Ectodermal cell (in vitro differentiated cells): ENCODE measurements at regions not wholly inside any gene's neighbourhood (a gene's known extent, or its start where the extent isn't known, plus 50 kb on each side); places are given as distances from the start of the nearest gene placed in this dataset.

Source experiments
- H3K27ac ChIP-seq: 2 replicates; pipeline ENCODE4 v1.7.0; 2013; ENCODE audit warnings: mild to moderate bottlenecking, low read depth, low read length; ENCODE audit not compliant: insufficient read depth, poor library complexity, severe bottlenecking
- H3K27me3 ChIP-seq: 2 replicates; pipeline ENCODE4 v1.7.0; 2013; ENCODE audit warnings: mild to moderate bottlenecking, low read length; ENCODE audit not compliant: insufficient read depth, control insufficient read depth, poor library complexity, severe bottlenecking
- H3K36me3 ChIP-seq: one replicate; pipeline ENCODE4 v1.7.0; 2013; ENCODE audit warnings: low read length; ENCODE audit not compliant: control insufficient read depth, insufficient read depth
- H3K4me1 ChIP-seq: one replicate; pipeline ENCODE4 v1.7.0; 2013; ENCODE audit warnings: low read length; ENCODE audit not compliant: control insufficient read depth, insufficient read depth
- H3K4me3 ChIP-seq: 2 replicates; pipeline ENCODE4 v1.7.0; 2013; ENCODE audit warnings: low read depth, low read length, control low read depth; ENCODE audit not compliant: insufficient read depth
- H3K9me3 ChIP-seq: 2 replicates; pipeline ENCODE4 v1.7.0; 2013; ENCODE audit warnings: mild to moderate bottlenecking, low read length, moderate library complexity; ENCODE audit not compliant: control insufficient read depth
- WGBS, 2 experiments: methylation state at CpG; one replicate each; pipeline ENCODE4 v1.1.7; 2013; ENCODE audit warnings: missing lambda C conversion rate in 2 of 2; 5-methylcytosine and 5-hydroxymethylcytosine counted together

GRCh38 chr4:13233755-13234154 is 250.4 kb downstream of the RAB28 start:
- H3K36me3 ChIP-seq = no peaks in the 10 kb centered on the region
- no peaks in the 10 kb centered on the region for H3K4me1 ChIP-seq
- no peaks in the 10 kb centered on the region for H3K9me3 ChIP-seq
- no peak overlapping the region for H3K27ac ChIP-seq
- H3K27me3 ChIP-seq = no peaks in the 10 kb centered on the region
- WGBS, 2 experiments = 93 to 100% methylated on average over 1 of the region's 1 CpG
- no peak overlapping the region for H3K4me3 ChIP-seq

GRCh38 chr4:13219971-13220370 is 264.2 kb downstream of the RAB28 start:
- H3K9me3 ChIP-seq = no peaks in the 10 kb centered on the region
- H3K36me3 ChIP-seq = no peaks in the 10 kb centered on the region
- H3K4me1 ChIP-seq = no peaks in the 10 kb centered on the region
- no peak overlapping the region for H3K27ac ChIP-seq
- WGBS, 2 experiments = 100% methylated on average over 2 to 3 of the region's 4 CpGs
- no peaks in the 10 kb centered on the region for H3K27me3 ChIP-seq
- H3K4me3 ChIP-seq = no peak overlapping the region

- Histone ChIP-seq H3K27ac (no peak overlapping the region), H3K9me3 (no peaks in the 10 kb centered on the region), H3K27me3 (no peaks in the 10 kb centered on the region), H3K4me1 (no peaks in the 10 kb centered on the region), H3K36me3 (no peaks in the 10 kb centered on the region), H3K4me3 (no peak overlapping the region)
- 94 to 96% methylated on average over 4 of the region's 4 CpGs for WGBS, 2 experiments
These were observed 265.7 kb downstream of the RAB28 start for GRCh38 chr4:13218326-13218958.

- Histone ChIP-seq H3K36me3 (no peaks in the 10 kb centered on the region), H3K27ac (no peak overlapping the region), H3K4me1 (no peaks in the 10 kb centered on the region), H3K9me3 (no peaks in the 10 kb centered on the region), H3K27me3 (no peaks in the 10 kb centered on the region), H3K4me3 (no peak overlapping the region)
- WGBS, 2 experiments = 92 to 95% methylated on average over 5 of the region's 5 CpGs
These were observed 268.6 kb downstream of the RAB28 start for GRCh38 chr4:13215560-13215959.

GRCh38 chr4:13212936-13213335 is 271.2 kb downstream of the RAB28 start:
- WGBS, 2 experiments = 92 to 96% methylated on average over 1 of the region's 1 CpG
- no peaks in the 10 kb centered on the region for H3K4me1 ChIP-seq
- no peak overlapping the region for H3K27ac ChIP-seq
- no peak overlapping the region for H3K4me3 ChIP-seq
- no peaks in the 10 kb centered on the region for H3K9me3 ChIP-seq
- no peaks in the 10 kb centered on the region for H3K27me3 ChIP-seq
- no peaks in the 10 kb centered on the region for H3K36me3 ChIP-seq

GRCh38 chr4:13209600-13209999 is 274.5 kb downstream of the RAB28 start:
- Histone ChIP-seq H3K9me3 (no peaks in the 10 kb centered on the region), H3K4me1 (no peaks in the 10 kb centered on the region), H3K36me3 (no peaks in the 10 kb centered on the region), H3K27me3 (no peaks in the 10 kb centered on the region), H3K4me3 (no peak overlapping the region), H3K27ac (no peak overlapping the region)
- 90 to 93% methylated on average over 4 of the region's 4 CpGs for WGBS, 2 experiments

- no peak overlapping the region for H3K27ac ChIP-seq
- no peaks in the 10 kb centered on the region for H3K4me1 ChIP-seq
- no peaks in the 10 kb centered on the region for H3K9me3 ChIP-seq
- H3K36me3 ChIP-seq = no peaks in the 10 kb centered on the region
- H3K4me3 ChIP-seq = no peak overlapping the region
- WGBS, 2 experiments = 93% methylated on average over 2 to 3 of the region's 3 CpGs
- H3K27me3 ChIP-seq = no peaks in the 10 kb centered on the region
These were observed 275.5 kb downstream of the RAB28 start for GRCh38 chr4:13208558-13209193.

GRCh38 chr4:13207226-13207625 is 276.9 kb downstream of the RAB28 start:
- H3K27ac ChIP-seq = no peak overlapping the region
- H3K9me3 ChIP-seq = no peaks in the 10 kb centered on the region
- no peaks in the 10 kb centered on the region for H3K27me3 ChIP-seq
- no peaks in the 10 kb centered on the region for H3K4me1 ChIP-seq
- 57 to 92% methylated on average over 1 of the region's 1 CpG for WGBS, 2 experiments
- H3K36me3 ChIP-seq = no peaks in the 10 kb centered on the region
- no peak overlapping the region for H3K4me3 ChIP-seq

- WGBS, 2 experiments = 92% methylated on average over 1 of the region's 1 CpG; no CpG with 5 or more reads in 1 of the 2 experiments
- H3K9me3 ChIP-seq = no peaks in the 10 kb centered on the region
- H3K27me3 ChIP-seq = no peaks in the 10 kb centered on the region
- no peaks in the 10 kb centered on the region for H3K36me3 ChIP-seq
- no peak overlapping the region for H3K27ac ChIP-seq
- H3K4me3 ChIP-seq = no peak overlapping the region
- no peaks in the 10 kb centered on the region for H3K4me1 ChIP-seq
These were observed 281.0 kb downstream of the RAB28 start for GRCh38 chr4:13203101-13203500.

GRCh38 chr4:13202701-13203100 is 281.4 kb downstream of the RAB28 start:
- Histone ChIP-seq H3K36me3 (no peaks in the 10 kb centered on the region), H3K4me1 (no peaks in the 10 kb centered on the region), H3K27me3 (no peaks in the 10 kb centered on the region), H3K4me3 (no peak overlapping the region), H3K27ac (no peak overlapping the region), H3K9me3 (no peaks in the 10 kb centered on the region)
- WGBS, 2 experiments = 98 to 100% methylated on average over 1 of the region's 1 CpG
